ENCODE measurements at regions not wholly inside any gene's neighbourhood (a gene's known extent, or its start where the extent isn't known, plus 50 kb on each side); places are given as distances from the start of the nearest gene placed in this dataset.
A peak's percentile ranks its signal among the peaks of the same experiment; 100 is the strongest.

- Histone ChIP-seq H3K4me1 (ENCODE audit: control insufficient read depth, insufficient read depth, low read length) (peaks cover 5% of the 10 kb centered on the region), H3K9ac (ENCODE audit: low read length in 2 of 2) (no peak overlapping the region), H3K27me3 (ENCODE audit: control insufficient read depth in 1 of 2, insufficient read depth in 2 of 2, low read length in 2 of 2) (no peaks in the 10 kb centered on the region), H3K9me3 (ENCODE audit: control insufficient read depth in 2 of 2, low read length in 2 of 2) (no peaks in the 10 kb centered on the region), H3K36me3 (ENCODE audit: control insufficient read depth in 2 of 2, insufficient read depth in 2 of 2, low read length in 2 of 2) (no peaks in the 10 kb centered on the region), H3K4me3 (ENCODE audit: low read length in 2 of 2) (peak overlapping the region in 1 of 2 donors; percentile 8), H3K27ac (ENCODE audit: low read length) (no peak overlapping the region)
Measured at GRCh38 chr2:136246086-136246669, 128.2 kb upstream of the CXCR4 start.

- Histone ChIP-seq H3K9me3 (ENCODE audit: control insufficient read depth in 2 of 2, low read length in 2 of 2) (no peaks in the 10 kb centered on the region), H3K4me3 (ENCODE audit: low read length in 2 of 2) (no peak overlapping the region), H3K9ac (ENCODE audit: low read length in 2 of 2) (no peak overlapping the region), H3K36me3 (ENCODE audit: control insufficient read depth in 2 of 2, insufficient read depth in 2 of 2, low read length in 2 of 2) (no peaks in the 10 kb centered on the region), H3K27ac (ENCODE audit: low read length) (no peak overlapping the region), H3K4me1 (ENCODE audit: control insufficient read depth, insufficient read depth, low read length) (peaks cover 5% of the 10 kb centered on the region), H3K27me3 (ENCODE audit: control insufficient read depth in 1 of 2, insufficient read depth in 2 of 2, low read length in 2 of 2) (no peaks in the 10 kb centered on the region)
Measured at GRCh38 chr2:136245211-136245610, 127.3 kb upstream of the CXCR4 start.

DNA sequence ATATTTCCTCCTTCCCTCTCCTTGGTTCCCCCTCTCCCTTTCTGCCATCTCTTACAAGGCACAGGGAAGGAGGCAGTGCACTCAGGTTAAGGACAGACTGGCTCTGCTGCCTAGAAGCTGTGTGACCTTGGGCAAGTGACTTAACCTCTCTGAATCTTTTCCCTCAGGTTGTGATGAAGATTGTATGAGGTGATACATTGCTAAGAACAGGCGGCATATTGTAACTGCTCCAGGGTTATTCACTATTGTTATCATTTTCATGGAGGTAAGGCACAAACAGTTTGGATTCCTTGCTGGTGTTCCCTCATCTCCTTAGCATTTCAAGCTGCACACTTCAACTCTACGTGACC lies 126.6 kb upstream of the CXCR4 start:
- Histone ChIP-seq H3K36me3 (ENCODE audit: control insufficient read depth in 2 of 2, insufficient read depth in 2 of 2, low read length in 2 of 2) (no peaks in the 10 kb centered on the region), H3K27ac (ENCODE audit: low read length) (no peak overlapping the region), H3K9me3 (ENCODE audit: control insufficient read depth in 2 of 2, low read length in 2 of 2) (no peaks in the 10 kb centered on the region), H3K4me3 (ENCODE audit: low read length in 2 of 2) (no peak overlapping the region), H3K9ac (ENCODE audit: low read length in 2 of 2) (no peak overlapping the region), H3K27me3 (ENCODE audit: control insufficient read depth in 1 of 2, insufficient read depth in 2 of 2, low read length in 2 of 2) (no peaks in the 10 kb centered on the region), H3K4me1 (ENCODE audit: control insufficient read depth, insufficient read depth, low read length) (peaks cover 5% of the 10 kb centered on the region)

DNA sequence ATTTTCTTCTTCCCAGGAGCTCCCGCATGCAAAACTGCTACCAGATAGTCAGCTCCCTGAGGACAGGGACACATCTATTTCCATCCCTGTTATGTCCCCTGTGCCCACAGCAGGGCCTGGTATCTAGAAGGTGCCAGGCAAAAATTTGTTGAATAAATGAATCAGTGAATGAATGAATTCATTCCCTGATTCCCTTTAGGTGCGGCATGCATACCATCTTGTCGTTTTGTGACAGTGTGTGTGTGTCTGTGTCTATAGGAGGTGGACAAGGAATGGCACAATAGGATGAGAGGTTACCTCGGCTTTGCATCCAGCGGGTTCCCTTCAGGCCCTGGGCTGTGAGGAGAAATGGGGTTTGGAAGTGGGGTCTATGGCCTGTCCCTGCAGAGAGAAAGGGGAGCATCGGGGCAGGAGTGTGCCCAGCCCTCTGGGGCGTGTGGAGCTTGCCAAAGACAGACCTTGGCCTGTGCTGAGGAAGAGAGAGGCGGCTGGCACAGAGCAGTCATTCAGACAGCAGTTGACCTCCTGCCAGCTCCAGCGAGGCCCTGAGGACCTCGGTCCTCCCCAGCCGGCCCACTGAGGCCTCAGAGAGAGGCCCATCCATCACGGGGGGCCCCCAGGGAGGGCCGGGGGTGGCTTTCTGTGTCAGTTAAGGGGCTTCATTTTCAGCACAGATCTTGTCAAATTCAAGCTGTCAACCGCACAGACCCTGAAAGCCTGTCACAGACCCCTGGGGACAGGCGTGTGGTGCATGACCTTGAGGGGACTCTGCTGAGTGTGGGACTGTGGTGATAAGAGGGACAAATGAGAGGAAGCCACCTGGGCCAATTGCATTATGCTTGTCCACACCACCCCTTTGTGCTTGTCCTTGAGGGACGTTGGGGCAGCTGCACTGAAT lies 125.9 kb upstream of the CXCR4 start:
- Histone ChIP-seq H3K4me1 (ENCODE audit: control insufficient read depth, insufficient read depth, low read length) (peaks cover 5% of the 10 kb centered on the region), H3K9me3 (ENCODE audit: control insufficient read depth in 2 of 2, low read length in 2 of 2) (no peaks in the 10 kb centered on the region), H3K27me3 (ENCODE audit: control insufficient read depth in 1 of 2, insufficient read depth in 2 of 2, low read length in 2 of 2) (no peaks in the 10 kb centered on the region), H3K27ac (ENCODE audit: low read length) (no peak overlapping the region), H3K9ac (ENCODE audit: low read length in 2 of 2) (no peak overlapping the region), H3K4me3 (ENCODE audit: low read length in 2 of 2) (no peak overlapping the region), H3K36me3 (ENCODE audit: control insufficient read depth in 2 of 2, insufficient read depth in 2 of 2, low read length in 2 of 2) (no peaks in the 10 kb centered on the region)

DNA sequence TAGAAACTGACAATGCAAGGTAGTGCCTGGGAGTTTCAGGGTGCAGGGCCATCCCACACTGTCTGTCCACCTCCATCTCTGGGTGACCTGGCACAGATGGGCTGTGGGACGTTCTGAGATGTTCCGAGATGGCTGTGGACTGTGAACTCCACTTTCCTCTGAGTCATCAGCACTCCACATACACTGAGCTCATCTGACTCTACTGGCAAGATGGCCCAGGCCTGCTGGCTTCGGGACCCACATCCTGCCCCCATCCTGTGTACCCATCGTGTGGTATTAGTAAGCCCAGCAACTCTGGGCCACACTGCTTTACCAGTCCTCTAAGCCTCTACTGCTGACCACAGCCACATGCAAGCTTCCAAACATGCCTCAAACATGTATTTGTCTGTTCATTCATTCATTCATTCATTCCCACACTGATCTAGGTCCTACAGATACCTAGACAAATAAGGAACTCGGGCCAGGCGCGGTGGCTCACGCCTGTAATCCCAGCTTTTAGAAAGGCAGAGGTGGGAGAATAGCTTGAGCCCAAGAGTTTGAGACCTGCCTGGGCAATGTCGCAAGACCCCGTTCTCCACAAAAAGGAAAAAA lies 124.8 kb upstream of the CXCR4 start:
- peaks cover 5% of the 10 kb centered on the region for H3K4me1 ChIP-seq (ENCODE audit: control insufficient read depth, insufficient read depth, low read length)
- no peaks in the 10 kb centered on the region for H3K36me3 ChIP-seq (ENCODE audit: control insufficient read depth in 2 of 2, insufficient read depth in 2 of 2, low read length in 2 of 2)
- no peaks in the 10 kb centered on the region for H3K9me3 ChIP-seq (ENCODE audit: control insufficient read depth in 2 of 2, low read length in 2 of 2)
- H3K4me3 ChIP-seq (ENCODE audit: low read length in 2 of 2) = no peak overlapping the region
- H3K27me3 ChIP-seq (ENCODE audit: control insufficient read depth in 1 of 2, insufficient read depth in 2 of 2, low read length in 2 of 2) = no peaks in the 10 kb centered on the region
- no peak overlapping the region for H3K27ac ChIP-seq (ENCODE audit: low read length)
- no peak overlapping the region for H3K9ac ChIP-seq (ENCODE audit: low read length in 2 of 2)

DNA sequence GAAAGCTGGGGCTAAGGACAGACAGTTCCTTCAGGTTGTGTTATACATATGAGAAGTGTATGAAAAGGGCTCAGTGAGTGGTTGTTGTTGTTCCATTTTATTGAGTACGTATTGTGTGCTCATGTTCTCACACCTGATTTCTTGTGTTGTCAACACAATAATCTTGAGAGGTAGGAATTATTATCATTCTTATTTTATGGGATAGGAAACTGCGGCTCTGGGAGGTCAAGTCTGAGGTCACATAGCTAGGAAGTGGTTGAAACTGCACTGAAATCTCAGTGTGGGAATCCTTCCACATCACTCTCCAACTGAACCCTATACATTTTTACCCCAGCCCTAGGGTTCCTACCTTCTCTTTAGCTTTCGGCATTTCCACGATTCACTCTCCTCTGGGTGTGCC lies 124.2 kb upstream of the CXCR4 start:
- peaks cover 5% of the 10 kb centered on the region for H3K4me1 ChIP-seq (ENCODE audit: control insufficient read depth, insufficient read depth, low read length)
- H3K36me3 ChIP-seq (ENCODE audit: control insufficient read depth in 2 of 2, insufficient read depth in 2 of 2, low read length in 2 of 2) = no peaks in the 10 kb centered on the region
- no peaks in the 10 kb centered on the region for H3K9me3 ChIP-seq (ENCODE audit: control insufficient read depth in 2 of 2, low read length in 2 of 2)
- no peak overlapping the region for H3K9ac ChIP-seq (ENCODE audit: low read length in 2 of 2)
- no peak overlapping the region for H3K27ac ChIP-seq (ENCODE audit: low read length)
- no peak overlapping the region for H3K4me3 ChIP-seq (ENCODE audit: low read length in 2 of 2)
- no peaks in the 10 kb centered on the region for H3K27me3 ChIP-seq (ENCODE audit: control insufficient read depth in 1 of 2, insufficient read depth in 2 of 2, low read length in 2 of 2)

DNA sequence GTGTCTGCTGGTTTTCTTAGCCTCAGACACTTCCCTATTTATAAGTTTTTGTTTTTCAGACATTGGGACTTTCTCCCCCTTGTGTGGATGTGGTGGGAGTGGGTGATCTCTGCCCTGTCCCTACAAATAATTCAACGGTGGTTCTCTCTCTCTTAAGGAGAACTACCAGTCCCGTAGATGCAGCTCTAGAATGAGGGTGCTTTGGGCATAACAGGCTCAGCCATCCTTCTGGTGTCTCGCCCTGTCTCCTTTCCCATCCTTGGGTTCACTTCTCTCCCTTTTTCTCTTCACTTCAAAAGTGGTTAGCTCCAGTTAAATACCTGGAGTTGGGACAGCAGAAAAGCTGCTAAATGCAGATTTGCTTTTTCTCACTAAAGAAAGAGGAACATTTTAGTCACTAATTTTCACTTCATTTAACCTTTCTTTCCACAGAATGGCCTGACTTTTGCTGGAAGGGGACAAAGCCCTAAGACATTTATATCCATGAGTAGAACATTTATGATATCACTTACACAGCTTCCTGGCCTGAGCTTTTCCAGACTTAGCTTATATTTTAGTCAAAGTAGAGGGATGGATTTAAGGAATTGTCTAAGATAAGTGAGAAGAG lies 121.2 kb upstream of the CXCR4 start:
- Histone ChIP-seq H3K36me3 (ENCODE audit: control insufficient read depth in 2 of 2, insufficient read depth in 2 of 2, low read length in 2 of 2) (no peaks in the 10 kb centered on the region), H3K27me3 (ENCODE audit: control insufficient read depth in 1 of 2, insufficient read depth in 2 of 2, low read length in 2 of 2) (no peaks in the 10 kb centered on the region), H3K27ac (ENCODE audit: low read length) (no peak overlapping the region), H3K9ac (ENCODE audit: low read length in 2 of 2) (no peak overlapping the region), H3K4me1 (ENCODE audit: control insufficient read depth, insufficient read depth, low read length) (peaks cover 4% of the 10 kb centered on the region), H3K9me3 (ENCODE audit: control insufficient read depth in 2 of 2, low read length in 2 of 2) (no peaks in the 10 kb centered on the region), H3K4me3 (ENCODE audit: low read length in 2 of 2) (no peak overlapping the region)

- peaks cover 4% of the 10 kb centered on the region for H3K4me1 ChIP-seq (ENCODE audit: control insufficient read depth, insufficient read depth, low read length)
- no peaks in the 10 kb centered on the region for H3K36me3 ChIP-seq (ENCODE audit: control insufficient read depth in 2 of 2, insufficient read depth in 2 of 2, low read length in 2 of 2)
- peak overlapping the region; percentile 41 for H3K27ac ChIP-seq (ENCODE audit: low read length)
- no peak overlapping the region for H3K4me3 ChIP-seq (ENCODE audit: low read length in 2 of 2)
- H3K9me3 ChIP-seq (ENCODE audit: control insufficient read depth in 2 of 2, low read length in 2 of 2) = no peaks in the 10 kb centered on the region
- H3K27me3 ChIP-seq (ENCODE audit: control insufficient read depth in 1 of 2, insufficient read depth in 2 of 2, low read length in 2 of 2) = no peaks in the 10 kb centered on the region
- H3K9ac ChIP-seq (ENCODE audit: low read length in 2 of 2) = no peak overlapping the region
Measured at GRCh38 chr2:136238286-136239078, 120.5 kb upstream of the CXCR4 start.

GRCh38 chr2:136236019-136236418 lies 118.1 kb upstream of the CXCR4 start:
- Histone ChIP-seq H3K36me3 (ENCODE audit: control insufficient read depth in 2 of 2, insufficient read depth in 2 of 2, low read length in 2 of 2) (no peaks in the 10 kb centered on the region), H3K27me3 (ENCODE audit: control insufficient read depth in 1 of 2, insufficient read depth in 2 of 2, low read length in 2 of 2) (no peaks in the 10 kb centered on the region), H3K9me3 (ENCODE audit: control insufficient read depth in 2 of 2, low read length in 2 of 2) (no peaks in the 10 kb centered on the region), H3K9ac (ENCODE audit: low read length in 2 of 2) (no peak overlapping the region), H3K4me3 (ENCODE audit: low read length in 2 of 2) (no peak overlapping the region), H3K4me1 (ENCODE audit: control insufficient read depth, insufficient read depth, low read length) (peaks cover 4% of the 10 kb centered on the region), H3K27ac (ENCODE audit: low read length) (no peak overlapping the region)

DNA sequence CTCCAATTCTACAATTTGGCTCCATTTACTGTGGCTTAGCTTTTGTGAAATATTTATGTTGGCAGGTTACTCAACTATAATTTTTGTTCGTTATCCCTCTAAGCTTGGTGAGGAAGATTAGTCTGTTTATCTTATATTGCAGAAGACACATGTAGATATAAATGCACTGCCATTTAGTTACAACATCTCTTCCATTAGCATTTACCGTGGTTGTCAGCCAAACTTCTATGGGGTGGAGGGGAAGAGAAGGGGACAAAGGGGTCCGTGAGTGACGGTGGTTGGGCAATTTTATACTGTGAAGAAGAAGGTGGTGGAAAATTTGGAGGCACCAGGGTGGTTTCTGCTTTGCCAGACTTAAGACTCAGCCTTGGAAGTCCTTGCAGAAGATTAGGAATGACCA lies 117.6 kb upstream of the CXCR4 start:
- H3K36me3 ChIP-seq (ENCODE audit: control insufficient read depth in 2 of 2, insufficient read depth in 2 of 2, low read length in 2 of 2) = no peaks in the 10 kb centered on the region
- H3K4me3 ChIP-seq (ENCODE audit: low read length in 2 of 2) = no peak overlapping the region
- no peaks in the 10 kb centered on the region for H3K9me3 ChIP-seq (ENCODE audit: control insufficient read depth in 2 of 2, low read length in 2 of 2)
- H3K9ac ChIP-seq (ENCODE audit: low read length in 2 of 2) = no peak overlapping the region
- no peaks in the 10 kb centered on the region for H3K27me3 ChIP-seq (ENCODE audit: control insufficient read depth in 1 of 2, insufficient read depth in 2 of 2, low read length in 2 of 2)
- H3K4me1 ChIP-seq (ENCODE audit: control insufficient read depth, insufficient read depth, low read length) = peaks cover 4% of the 10 kb centered on the region
- H3K27ac ChIP-seq (ENCODE audit: low read length) = no peak overlapping the region

All from stomach smooth muscle (tissue), 2 donors.